ENCODE measurements at regions not wholly inside any gene's neighbourhood (a gene's known extent, or its start where the extent isn't known, plus 50 kb on each side); places are given as distances from the start of the nearest gene placed in this dataset.
"Not testable (repeated sequence)": the region's sequence is repeated elsewhere in the genome, so short reads cannot be mapped to it uniquely, and the experiment has no call there.

- TF ChIP-seq CTCF, POLR2A (IDR thresholded peaks at IDR 0.05): not testable (repeated sequence)
Measured at GRCh38 chr5:159687892-159688291, 228.4 kb upstream of the ADRA1B start.

All from uterus (tissue), 2 donors.